22Rv1 (cell line): ENCODE measurements at regions not wholly inside any gene's neighbourhood (a gene's known extent, or its start where the extent isn't known, plus 50 kb on each side); places are given as distances from the start of the nearest gene placed in this dataset.

Experiments
- ZFX ChIP-seq: fragments of 450-650 bp; IDR thresholded peaks from 2 replicates; pipeline ENCODE4 v1.6.1; 2017; ENCODE audit warnings: antibody characterized with exemption, borderline replicate concordance
- TF ChIP-seq, protein P1 (sequence below): fragments of 450-650 bp; IDR thresholded peaks from 2 replicates; pipeline ENCODE4 v1.5.1; 2017; ENCODE audit warnings: mild to moderate bottlenecking

DNA sequence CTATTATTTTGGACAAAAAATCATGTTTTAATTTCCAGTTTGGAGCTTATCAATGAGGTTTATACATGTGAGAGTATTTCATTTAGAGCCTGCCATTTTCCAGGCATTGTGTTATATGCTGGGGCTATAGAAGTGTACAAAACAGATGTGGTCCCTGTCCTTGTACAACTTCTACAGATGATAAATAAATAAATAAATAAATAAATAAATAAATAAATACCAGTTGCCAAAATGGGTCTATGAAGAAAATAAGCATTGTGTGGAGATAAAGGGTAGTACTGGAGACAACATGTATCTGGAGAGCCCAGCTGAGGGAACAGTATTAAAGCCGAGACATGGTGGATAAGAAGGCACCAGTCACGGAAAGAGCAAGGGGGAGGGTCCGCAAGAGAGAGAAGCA, 210.0 kb downstream of the SS18 start:
- TF ChIP-seq, protein P1, sequence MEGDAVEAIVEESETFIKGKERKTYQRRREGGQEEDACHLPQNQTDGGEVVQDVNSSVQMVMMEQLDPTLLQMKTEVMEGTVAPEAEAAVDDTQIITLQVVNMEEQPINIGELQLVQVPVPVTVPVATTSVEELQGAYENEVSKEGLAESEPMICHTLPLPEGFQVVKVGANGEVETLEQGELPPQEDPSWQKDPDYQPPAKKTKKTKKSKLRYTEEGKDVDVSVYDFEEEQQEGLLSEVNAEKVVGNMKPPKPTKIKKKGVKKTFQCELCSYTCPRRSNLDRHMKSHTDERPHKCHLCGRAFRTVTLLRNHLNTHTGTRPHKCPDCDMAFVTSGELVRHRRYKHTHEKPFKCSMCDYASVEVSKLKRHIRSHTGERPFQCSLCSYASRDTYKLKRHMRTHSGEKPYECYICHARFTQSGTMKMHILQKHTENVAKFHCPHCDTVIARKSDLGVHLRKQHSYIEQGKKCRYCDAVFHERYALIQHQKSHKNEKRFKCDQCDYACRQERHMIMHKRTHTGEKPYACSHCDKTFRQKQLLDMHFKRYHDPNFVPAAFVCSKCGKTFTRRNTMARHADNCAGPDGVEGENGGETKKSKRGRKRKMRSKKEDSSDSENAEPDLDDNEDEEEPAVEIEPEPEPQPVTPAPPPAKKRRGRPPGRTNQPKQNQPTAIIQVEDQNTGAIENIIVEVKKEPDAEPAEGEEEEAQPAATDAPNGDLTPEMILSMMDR: no peak
- no peak for TF ChIP-seq ZFX
